WTC11 (cell line): ENCODE measurements at regions not wholly inside any gene's neighbourhood (a gene's known extent, or its start where the extent isn't known, plus 50 kb on each side); places are given as distances from the start of the nearest gene placed in this dataset.

Source experiments
- TF ChIP-seq, protein P1 (sequence below): sonication (generic); formaldehyde crosslinking; IDR thresholded peaks from 2 replicates; pipeline ENCODE4 v1.8.0; 2023; ENCODE audit warnings: missing genetic modification reagents, mild to moderate bottlenecking, borderline replicate concordance
- TF ChIP-seq, protein P2 (sequence below): sonication (generic); formaldehyde crosslinking; IDR thresholded peaks from 2 replicates; pipeline ENCODE4 v1.8.0; 2022; ENCODE audit warnings: mild to moderate bottlenecking, missing genetic modification reagents

DNA sequence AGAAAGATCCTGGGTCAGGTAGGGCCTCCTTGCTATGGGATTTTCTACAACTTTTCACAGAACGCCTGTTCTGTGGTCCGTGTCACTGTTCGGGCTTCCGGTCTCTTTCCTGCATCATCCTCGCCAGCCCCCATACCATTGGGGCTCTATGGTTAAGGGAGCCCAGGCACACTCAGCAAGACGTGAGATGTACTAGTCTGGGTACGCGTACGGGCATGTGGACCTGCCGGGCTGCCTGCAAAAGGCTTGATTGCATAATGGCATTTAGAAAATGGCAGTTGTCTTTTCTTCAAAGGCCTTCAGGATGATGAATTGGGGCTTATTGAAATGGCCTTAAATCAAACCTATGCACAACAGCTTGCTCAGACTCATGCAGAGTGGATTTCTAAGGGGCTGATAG is 86.7 kb downstream of the CNGA2 start:
- TF ChIP-seq, protein P1, sequence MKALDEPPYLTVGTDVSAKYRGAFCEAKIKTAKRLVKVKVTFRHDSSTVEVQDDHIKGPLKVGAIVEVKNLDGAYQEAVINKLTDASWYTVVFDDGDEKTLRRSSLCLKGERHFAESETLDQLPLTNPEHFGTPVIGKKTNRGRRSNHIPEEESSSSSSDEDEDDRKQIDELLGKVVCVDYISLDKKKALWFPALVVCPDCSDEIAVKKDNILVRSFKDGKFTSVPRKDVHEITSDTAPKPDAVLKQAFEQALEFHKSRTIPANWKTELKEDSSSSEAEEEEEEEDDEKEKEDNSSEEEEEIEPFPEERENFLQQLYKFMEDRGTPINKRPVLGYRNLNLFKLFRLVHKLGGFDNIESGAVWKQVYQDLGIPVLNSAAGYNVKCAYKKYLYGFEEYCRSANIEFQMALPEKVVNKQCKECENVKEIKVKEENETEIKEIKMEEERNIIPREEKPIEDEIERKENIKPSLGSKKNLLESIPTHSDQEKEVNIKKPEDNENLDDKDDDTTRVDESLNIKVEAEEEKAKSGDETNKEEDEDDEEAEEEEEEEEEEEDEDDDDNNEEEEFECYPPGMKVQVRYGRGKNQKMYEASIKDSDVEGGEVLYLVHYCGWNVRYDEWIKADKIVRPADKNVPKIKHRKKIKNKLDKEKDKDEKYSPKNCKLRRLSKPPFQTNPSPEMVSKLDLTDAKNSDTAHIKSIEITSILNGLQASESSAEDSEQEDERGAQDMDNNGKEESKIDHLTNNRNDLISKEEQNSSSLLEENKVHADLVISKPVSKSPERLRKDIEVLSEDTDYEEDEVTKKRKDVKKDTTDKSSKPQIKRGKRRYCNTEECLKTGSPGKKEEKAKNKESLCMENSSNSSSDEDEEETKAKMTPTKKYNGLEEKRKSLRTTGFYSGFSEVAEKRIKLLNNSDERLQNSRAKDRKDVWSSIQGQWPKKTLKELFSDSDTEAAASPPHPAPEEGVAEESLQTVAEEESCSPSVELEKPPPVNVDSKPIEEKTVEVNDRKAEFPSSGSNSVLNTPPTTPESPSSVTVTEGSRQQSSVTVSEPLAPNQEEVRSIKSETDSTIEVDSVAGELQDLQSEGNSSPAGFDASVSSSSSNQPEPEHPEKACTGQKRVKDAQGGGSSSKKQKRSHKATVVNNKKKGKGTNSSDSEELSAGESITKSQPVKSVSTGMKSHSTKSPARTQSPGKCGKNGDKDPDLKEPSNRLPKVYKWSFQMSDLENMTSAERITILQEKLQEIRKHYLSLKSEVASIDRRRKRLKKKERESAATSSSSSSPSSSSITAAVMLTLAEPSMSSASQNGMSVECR (CRISPR knock-in tag) = no peak
- TF ChIP-seq, protein P2, sequence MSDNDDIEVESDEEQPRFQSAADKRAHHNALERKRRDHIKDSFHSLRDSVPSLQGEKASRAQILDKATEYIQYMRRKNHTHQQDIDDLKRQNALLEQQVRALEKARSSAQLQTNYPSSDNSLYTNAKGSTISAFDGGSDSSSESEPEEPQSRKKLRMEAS (CRISPR knock-in tag) = no peak
